ENCODE measurements at regions not wholly inside any gene's neighbourhood (a gene's known extent, or its start where the extent isn't known, plus 50 kb on each side); places are given as distances from the start of the nearest gene placed in this dataset.

DNA sequence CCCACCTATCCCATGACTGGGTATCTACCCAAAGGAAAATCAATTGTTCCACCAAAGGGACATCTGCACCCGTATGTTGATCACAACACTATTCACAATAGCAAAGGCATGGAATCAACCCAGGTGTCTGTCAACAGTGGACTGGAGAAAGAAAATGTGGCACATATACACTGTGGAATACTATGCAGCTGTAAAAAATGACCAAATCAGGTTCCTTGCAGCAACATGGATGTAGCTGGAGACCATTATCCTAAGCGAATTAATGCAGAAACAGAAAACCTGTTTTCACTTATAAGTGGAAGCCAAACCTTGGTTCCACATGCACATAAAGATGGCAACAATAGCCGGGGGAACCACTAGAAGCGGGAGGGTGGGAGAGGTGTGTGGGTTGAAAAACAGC, 228.6 kb downstream of the UQCRFS1 start:
- H3K36me3 Mint-ChIP-seq (ENCODE audit: insufficient read depth in 1 of 3, low read depth in 3 of 3) = no peaks in the 10 kb centered on the region
- Histone ChIP-seq H3K79me1 (ENCODE audit: insufficient read depth, low read depth, low read length, poor library complexity, severe bottlenecking) (no peaks in the 10 kb centered on the region), H3K27ac (ENCODE audit: insufficient read length, low read depth, low read length) (no peak overlapping the region), H4K8ac (replicated peaks; ENCODE audit: insufficient read length, low read depth, low read length) (no peak overlapping the region), H3K14ac (ENCODE audit: insufficient read depth, low read length) (no peak overlapping the region), H2BK120ac (ENCODE audit: low read depth, low read length, poor library complexity, severe bottlenecking) (no peak overlapping the region), H3K79me2 (ENCODE audit: insufficient read depth, low read length) (no peaks in the 10 kb centered on the region), H3K23ac (ENCODE audit: insufficient read length, low read depth, low read length) (no peak overlapping the region), H2BK5ac (ENCODE audit: insufficient read length, low read length) (no peak overlapping the region), H3K18ac (ENCODE audit: insufficient read length, low read depth, low read length) (no peak overlapping the region), H3K56ac (ENCODE audit: insufficient read length, low read depth, low read length) (no peak overlapping the region), H2BK15ac (ENCODE audit: low read depth, low read length) (no peak overlapping the region), H2AK5ac (ENCODE audit: insufficient read length, low read length) (no peak overlapping the region), H3K9me3 (ENCODE audit: control insufficient read depth, low read depth, low read length) (no peaks in the 10 kb centered on the region), H3K4me1 (ENCODE audit: insufficient read depth, low read length) (peaks cover 3% of the 10 kb centered on the region; the same call in 1 of the 2 replicates), H3T11ph (ENCODE audit: low read length) (no peak overlapping the region), H4K20me1 (ENCODE audit: control insufficient read depth, insufficient read depth, insufficient read length) (no peaks in the 10 kb centered on the region), H4K5ac (ENCODE audit: insufficient read length, low read depth, low read length) (no peak overlapping the region), H3K4ac (ENCODE audit: low read depth, low read length) (no peak overlapping the region), H2BK12ac (ENCODE audit: insufficient read length, low read depth, low read length) (no peak overlapping the region), H2AFZ (ENCODE audit: low read length) (no peak overlapping the region), H2BK20ac (ENCODE audit: low read depth, low read length, poor library complexity, severe bottlenecking) (no peak overlapping the region), H3K27me3 (ENCODE audit: insufficient read depth, low read length) (no peaks in the 10 kb centered on the region), H3K4me2 (ENCODE audit: insufficient read depth, insufficient read length, low read length) (no peak overlapping the region), H4K91ac (ENCODE audit: insufficient read length, low read depth, low read length) (no peak overlapping the region), H3K9ac (ENCODE audit: extremely low read depth, insufficient read length, low read length) (no peak overlapping the region), H3K23me2 (ENCODE audit: insufficient read length, low read depth, low read length, poor library complexity, severe bottlenecking) (no peaks in the 10 kb centered on the region)
- no peaks in the 10 kb centered on the region for H3K9me3 Mint-ChIP-seq
- no peaks in the 10 kb centered on the region; the same call in none of the 2 replicates for H3K27me3 Mint-ChIP-seq (ENCODE audit: low read depth)
- no peak overlapping the region for H3K27ac Mint-ChIP-seq
- TF ChIP-seq, protein P1, sequence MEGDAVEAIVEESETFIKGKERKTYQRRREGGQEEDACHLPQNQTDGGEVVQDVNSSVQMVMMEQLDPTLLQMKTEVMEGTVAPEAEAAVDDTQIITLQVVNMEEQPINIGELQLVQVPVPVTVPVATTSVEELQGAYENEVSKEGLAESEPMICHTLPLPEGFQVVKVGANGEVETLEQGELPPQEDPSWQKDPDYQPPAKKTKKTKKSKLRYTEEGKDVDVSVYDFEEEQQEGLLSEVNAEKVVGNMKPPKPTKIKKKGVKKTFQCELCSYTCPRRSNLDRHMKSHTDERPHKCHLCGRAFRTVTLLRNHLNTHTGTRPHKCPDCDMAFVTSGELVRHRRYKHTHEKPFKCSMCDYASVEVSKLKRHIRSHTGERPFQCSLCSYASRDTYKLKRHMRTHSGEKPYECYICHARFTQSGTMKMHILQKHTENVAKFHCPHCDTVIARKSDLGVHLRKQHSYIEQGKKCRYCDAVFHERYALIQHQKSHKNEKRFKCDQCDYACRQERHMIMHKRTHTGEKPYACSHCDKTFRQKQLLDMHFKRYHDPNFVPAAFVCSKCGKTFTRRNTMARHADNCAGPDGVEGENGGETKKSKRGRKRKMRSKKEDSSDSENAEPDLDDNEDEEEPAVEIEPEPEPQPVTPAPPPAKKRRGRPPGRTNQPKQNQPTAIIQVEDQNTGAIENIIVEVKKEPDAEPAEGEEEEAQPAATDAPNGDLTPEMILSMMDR (conservative IDR thresholded peaks at IDR 0.05) = no peak
- WGBS (ENCODE audit: extremely low coverage, insufficient read length, low lambda C conversion rate) = no CpG with 5 or more reads among the region's 4 CpGs
- H3K4me1 Mint-ChIP-seq = peaks cover 19 to 21% of the 10 kb centered on the region in 2 experiments
- H3K4me3 Mint-ChIP-seq = no peak overlapping the region
- DNase-seq = no peak
